SU-DHL-6 (cell line): ENCODE measurements at regions not wholly inside any gene's neighbourhood (a gene's known extent, or its start where the extent isn't known, plus 50 kb on each side); places are given as distances from the start of the nearest gene placed in this dataset.
"Not testable (repeated sequence)": the region's sequence is repeated elsewhere in the genome, so short reads cannot be mapped to it uniquely, and the experiment has no call there.

ENCODE experiments used
- H2AFZ ChIP-seq: fragments of 200-600 bp; sonication (generic); 2 replicates; pipeline ENCODE4 v1.6.1; 2014; ENCODE audit warnings: low read depth, mild to moderate bottlenecking, moderate library complexity, mixed read lengths, antibody characterized with exemption, low read length; ENCODE audit not compliant: severe bottlenecking
- H3F3A ChIP-seq: fragments of 200-600 bp; shearing (Covaris generic); 2 replicates; pipeline ENCODE4 v1.6.0; 2016; ENCODE audit warnings: antibody characterized with exemption, mild to moderate bottlenecking; ENCODE audit not compliant: insufficient read depth
- H3K27ac ChIP-seq: fragments of 200-600 bp; sonication (generic); 2 replicates; pipeline ENCODE4 v1.5.1; 2016; ENCODE audit warnings: low read depth, mild to moderate bottlenecking, low read length, moderate library complexity, mixed read lengths
- H3K27me3 ChIP-seq: fragments of 200-600 bp; sonication (generic), shearing (Covaris generic); 2 replicates; pipeline ENCODE4 v1.6.0; 2014; ENCODE audit warnings: mild to moderate bottlenecking, low read length
- H3K36me3 ChIP-seq: fragments of 200-600 bp; sonication (generic); 2 replicates; pipeline ENCODE4 v1.6.1; 2014; ENCODE audit warnings: mild to moderate bottlenecking, low read length, mixed read lengths
- H3K4me2 ChIP-seq: fragments of 300-600, 200-600 bp; shearing (Covaris generic), sonication (generic); 2 replicates; pipeline ENCODE4 v1.6.0; 2014; ENCODE audit warnings: low read length, low read depth, mild to moderate bottlenecking; ENCODE audit not compliant: poor library complexity, severe bottlenecking
- H3K4me3 ChIP-seq: fragments of 200-600 bp; sonication (generic); 2 replicates; pipeline ENCODE4 v1.5.1; 2014; ENCODE audit warnings: antibody characterized with exemption, low read length, mild to moderate bottlenecking, mixed read lengths; ENCODE audit not compliant: insufficient read depth, poor library complexity, severe bottlenecking
- H3K79me2 ChIP-seq: fragments of 200-600 bp; sonication (generic); 2 replicates; pipeline ENCODE4 v1.6.1; 2014; ENCODE audit warnings: mild to moderate bottlenecking, low read length, moderate library complexity; ENCODE audit not compliant: insufficient read depth
- H3K9ac ChIP-seq: fragments of 200-600 bp; sonication (generic); 2 replicates; pipeline ENCODE4 v1.7.0; 2014; ENCODE audit warnings: mild to moderate bottlenecking, low read length
- H3K9me2 ChIP-seq: fragments of 200-600 bp; sonication (generic); replicated peaks from 2 replicates; pipeline ENCODE4 v1.6.1; 2014; ENCODE audit warnings: low read length; ENCODE audit not compliant: insufficient read depth
- H3K9me3 ChIP-seq: fragments of 200-600 bp; sonication (generic); 2 replicates; pipeline ENCODE4 v1.6.1; 2014; ENCODE audit warnings: low read length, mixed read lengths; ENCODE audit not compliant: insufficient read depth
- H4K20me1 ChIP-seq: fragments of 200-600 bp; sonication (generic); 2 replicates; pipeline ENCODE4 v1.6.1; 2014; ENCODE audit warnings: low read depth, mild to moderate bottlenecking, antibody characterized with exemption, low read length, moderate library complexity, mixed read lengths
- EZH2phosphoT487 ChIP-seq: fragments of 200-600 bp; sonication (generic), shearing (Covaris generic); conservative IDR thresholded peaks from 2 replicates; pipeline ENCODE4 v1.6.1; 2018; ENCODE audit warnings: mild to moderate bottlenecking, antibody characterized with exemption, low read length, moderate library complexity, mixed read lengths
- TF ChIP-seq, protein P1 (sequence below): fragments of 200-600 bp; sonication (generic); IDR thresholded peaks from one replicate; pipeline ENCODE4 v1.5.1; 2017; ENCODE audit warnings: antibody characterized with exemption, mild to moderate bottlenecking, low read length, moderate library complexity; ENCODE audit not compliant: insufficient read depth, poor library complexity, severe bottlenecking

DNA sequence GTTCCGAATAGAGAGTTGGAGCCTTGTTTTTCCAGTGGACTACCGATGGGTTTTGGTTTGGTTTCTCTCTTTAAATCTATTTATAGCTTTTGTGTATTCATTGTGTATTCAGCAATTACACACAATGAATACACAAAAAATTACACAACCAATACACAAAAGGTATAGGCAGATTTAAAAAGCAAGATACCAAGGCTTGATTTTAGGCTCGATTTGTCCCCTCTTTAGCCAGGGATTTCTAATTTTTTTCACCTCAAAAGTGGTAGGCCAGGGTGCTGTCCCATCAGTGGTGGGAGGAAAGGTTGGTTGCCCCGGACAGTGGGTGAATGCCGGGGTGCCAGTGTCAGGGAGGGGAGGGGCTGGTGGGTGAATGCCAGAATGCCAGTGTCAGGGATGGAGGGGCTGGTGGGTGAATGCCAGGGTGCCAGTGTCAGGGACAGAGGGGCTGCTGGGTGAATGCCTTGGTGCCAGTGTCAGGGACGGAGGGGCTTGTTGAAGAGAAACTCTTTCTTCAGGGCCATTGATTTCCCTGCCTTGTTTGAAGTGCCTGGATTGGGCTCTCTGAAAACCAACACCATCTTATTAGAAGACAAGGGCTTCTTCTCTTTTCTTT lies 186.2 kb downstream of the GOLGA6L6 start:
- H3K4me3 ChIP-seq, result no peak overlapping the region
- no peaks in the 10 kb centered on the region for H3K79me2 ChIP-seq
- H3K27me3 ChIP-seq, result no peaks in the 10 kb centered on the region
- no peaks in the 10 kb centered on the region for H4K20me1 ChIP-seq
- no peaks in the 10 kb centered on the region for H3K36me3 ChIP-seq
- H2AFZ ChIP-seq, result no peak overlapping the region
- no peaks in the 10 kb centered on the region for H3K9me2 ChIP-seq
- H3K4me2 ChIP-seq, result no peak overlapping the region
- no peak overlapping the region for H3K9ac ChIP-seq
- H3F3A ChIP-seq, result no peaks in the 10 kb centered on the region
- no peaks in the 10 kb centered on the region for H3K9me3 ChIP-seq
- H3K27ac ChIP-seq, result no peak overlapping the region
- TF ChIP-seq EZH2phosphoT487, result no peak
- TF ChIP-seq, protein P1, sequence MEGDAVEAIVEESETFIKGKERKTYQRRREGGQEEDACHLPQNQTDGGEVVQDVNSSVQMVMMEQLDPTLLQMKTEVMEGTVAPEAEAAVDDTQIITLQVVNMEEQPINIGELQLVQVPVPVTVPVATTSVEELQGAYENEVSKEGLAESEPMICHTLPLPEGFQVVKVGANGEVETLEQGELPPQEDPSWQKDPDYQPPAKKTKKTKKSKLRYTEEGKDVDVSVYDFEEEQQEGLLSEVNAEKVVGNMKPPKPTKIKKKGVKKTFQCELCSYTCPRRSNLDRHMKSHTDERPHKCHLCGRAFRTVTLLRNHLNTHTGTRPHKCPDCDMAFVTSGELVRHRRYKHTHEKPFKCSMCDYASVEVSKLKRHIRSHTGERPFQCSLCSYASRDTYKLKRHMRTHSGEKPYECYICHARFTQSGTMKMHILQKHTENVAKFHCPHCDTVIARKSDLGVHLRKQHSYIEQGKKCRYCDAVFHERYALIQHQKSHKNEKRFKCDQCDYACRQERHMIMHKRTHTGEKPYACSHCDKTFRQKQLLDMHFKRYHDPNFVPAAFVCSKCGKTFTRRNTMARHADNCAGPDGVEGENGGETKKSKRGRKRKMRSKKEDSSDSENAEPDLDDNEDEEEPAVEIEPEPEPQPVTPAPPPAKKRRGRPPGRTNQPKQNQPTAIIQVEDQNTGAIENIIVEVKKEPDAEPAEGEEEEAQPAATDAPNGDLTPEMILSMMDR, result no peak

DNA sequence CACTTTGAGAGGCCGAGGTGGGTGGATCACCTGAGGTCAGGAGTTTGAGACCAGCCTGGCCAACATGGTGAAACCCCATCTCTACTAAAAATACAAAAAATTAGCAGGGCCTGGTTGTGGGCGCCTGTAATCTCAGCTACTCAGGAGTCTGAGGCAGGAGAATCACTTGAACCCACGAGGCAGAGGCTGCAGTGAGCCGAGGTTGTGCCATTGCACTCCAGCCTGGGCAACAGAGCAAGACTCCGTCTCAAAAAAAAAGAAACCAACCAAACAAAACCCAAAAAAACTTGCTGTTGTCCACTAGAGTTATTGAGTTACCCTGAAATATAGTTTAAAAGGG lies 186.7 kb downstream of the GOLGA6L6 start:
- not testable (repeated sequence) for H3K4me3 ChIP-seq, H3K27ac ChIP-seq, H3K4me2 ChIP-seq, H3F3A ChIP-seq, H3K79me2 ChIP-seq, H3K36me3 ChIP-seq, H3K9ac ChIP-seq, H4K20me1 ChIP-seq, H3K9me2 ChIP-seq, H2AFZ ChIP-seq, H3K27me3 ChIP-seq, H3K9me3 ChIP-seq

DNA sequence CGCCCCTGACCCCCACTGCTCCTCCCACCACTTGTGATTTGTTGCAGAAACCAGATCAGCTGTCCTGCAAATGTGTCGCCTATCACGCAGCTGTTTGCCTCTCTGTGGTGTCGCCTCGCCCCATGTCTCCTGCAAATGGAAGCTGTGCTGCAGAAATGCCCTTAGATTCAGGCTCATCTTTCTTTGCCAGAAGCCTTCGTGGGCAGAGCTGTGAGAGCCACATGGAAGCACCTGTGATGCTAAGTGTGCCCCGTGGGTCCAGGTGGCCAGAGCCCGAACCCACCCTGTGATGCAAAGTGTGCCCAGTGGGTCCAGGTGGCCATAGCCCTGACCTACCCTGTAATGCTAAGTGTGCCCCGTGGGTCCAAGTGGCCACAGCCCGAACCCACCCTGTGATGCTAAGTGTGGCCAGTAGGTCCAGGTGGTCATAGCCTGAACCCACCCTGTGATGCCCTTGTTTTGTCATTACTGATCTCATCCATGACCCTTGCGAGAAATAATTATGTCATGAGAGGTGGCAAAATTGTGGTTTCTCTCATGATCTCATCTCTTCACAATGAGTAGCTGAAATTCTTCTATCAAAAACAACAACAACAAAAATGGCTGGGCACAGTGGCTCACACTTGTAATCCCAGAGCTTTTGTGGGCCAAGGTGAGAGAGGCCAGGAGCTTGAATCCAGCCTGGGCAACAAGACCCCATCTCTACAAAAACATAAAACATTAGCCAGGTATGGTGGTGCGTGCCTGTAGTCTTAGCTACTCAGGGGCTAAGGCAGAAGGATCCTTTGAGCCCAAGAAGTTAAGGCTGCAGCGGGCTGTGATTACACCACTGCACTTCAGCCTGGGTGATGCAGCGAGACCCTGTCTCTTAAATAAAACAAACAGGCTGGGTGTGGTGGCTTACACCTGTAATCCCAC lies 187.4 kb downstream of the GOLGA6L6 start:
- H2AFZ ChIP-seq, result no peak overlapping the region

More for the DNA sequence above, 187.4 kb downstream of the GOLGA6L6 start:
- H3K4me3 ChIP-seq, result no peak overlapping the region
- H3K9ac ChIP-seq, result no peak overlapping the region
- no peaks in the 10 kb centered on the region for H3K79me2 ChIP-seq
- no peaks in the 10 kb centered on the region for H4K20me1 ChIP-seq
- no peaks in the 10 kb centered on the region for H3K36me3 ChIP-seq
- no peak for TF ChIP-seq EZH2phosphoT487
- TF ChIP-seq, protein P1, result no peak
- no peaks in the 10 kb centered on the region for H3K9me3 ChIP-seq
- no peaks in the 10 kb centered on the region for H3K9me2 ChIP-seq
- H3K27me3 ChIP-seq, result no peaks in the 10 kb centered on the region
- H3K4me2 ChIP-seq, result no peak overlapping the region
- no peak overlapping the region for H3K27ac ChIP-seq
- H3F3A ChIP-seq, result no peaks in the 10 kb centered on the region
